Endothelial cell of umbilical vein (primary cell): ENCODE measurements at regions not wholly inside any gene's neighbourhood (a gene's known extent, or its start where the extent isn't known, plus 50 kb on each side); places are given as distances from the start of the nearest gene placed in this dataset.

Experiments used
- EZH2 ChIP-seq: IDR thresholded peaks from 2 replicates; pipeline ENCODE4 v1.6.1; 2012; ENCODE audit warnings: borderline replicate concordance, low read depth, mild to moderate bottlenecking, moderate library complexity, low read length, inconsistent platforms; ENCODE audit not compliant: severe bottlenecking
- FOS ChIP-seq: IDR thresholded peaks from 2 replicates; pipeline ENCODE4 v1.6.1; 2011; ENCODE audit warnings: mild to moderate bottlenecking, low read length, moderate library complexity, borderline replicate concordance; ENCODE audit not compliant: insufficient read depth
- GATA2 ChIP-seq: IDR thresholded peaks from 2 replicates; pipeline ENCODE4 v1.7.0; 2011; ENCODE audit warnings: low read depth, mild to moderate bottlenecking, moderate library complexity, mixed read lengths, low read length; ENCODE audit not compliant: insufficient read length, insufficient read depth
- JUN ChIP-seq: IDR thresholded peaks from 2 replicates; pipeline ENCODE4 v1.6.1; 2011; ENCODE audit warnings: borderline replicate concordance, low read depth; ENCODE audit not compliant: insufficient read length, insufficient read depth
- MYC ChIP-seq: IDR thresholded peaks from one replicate; pipeline ENCODE4 v1.6.1; 2011; ENCODE audit warnings: mild to moderate bottlenecking, low read depth, low read length
- POLR2A ChIP-seq: IDR thresholded peaks from 2 replicates; pipeline ENCODE4 v1.6.1; 2012; ENCODE audit warnings: low read depth, mild to moderate bottlenecking, control low read depth, low read length
- POLR2AphosphoS5 ChIP-seq: IDR thresholded peaks from 2 replicates; pipeline ENCODE4 v1.6.1; 2012; ENCODE audit warnings: low read depth, mild to moderate bottlenecking, control low read depth, low read length, moderate library complexity; ENCODE audit not compliant: insufficient read depth
- TF ChIP-seq, protein P1 (sequence below), 2 donors: IDR thresholded peaks; 1 replicate in 1 of 2; 2 replicates in 1 of 2; pipeline ENCODE4 v1.5.1; 2011; ENCODE audit warnings: low read length in 2 of 2, mild to moderate bottlenecking in 2 of 2, moderate library complexity in 2 of 2, control low read depth in 1 of 2, inconsistent platforms in 1 of 2, low read depth in 1 of 2; ENCODE audit not compliant: insufficient read depth in 1 of 2; ENCODE audit errors: extremely low read depth in 1 of 2
- TF ChIP-seq, protein P2 (sequence below): IDR thresholded peaks from 2 replicates; pipeline ENCODE4 v1.6.1; 2011; ENCODE audit not compliant: insufficient read depth, insufficient read length

GRCh38 chr7:125828153-125828700 is 898.6 kb upstream of the POT1 start:
- TF ChIP-seq, protein P1, sequence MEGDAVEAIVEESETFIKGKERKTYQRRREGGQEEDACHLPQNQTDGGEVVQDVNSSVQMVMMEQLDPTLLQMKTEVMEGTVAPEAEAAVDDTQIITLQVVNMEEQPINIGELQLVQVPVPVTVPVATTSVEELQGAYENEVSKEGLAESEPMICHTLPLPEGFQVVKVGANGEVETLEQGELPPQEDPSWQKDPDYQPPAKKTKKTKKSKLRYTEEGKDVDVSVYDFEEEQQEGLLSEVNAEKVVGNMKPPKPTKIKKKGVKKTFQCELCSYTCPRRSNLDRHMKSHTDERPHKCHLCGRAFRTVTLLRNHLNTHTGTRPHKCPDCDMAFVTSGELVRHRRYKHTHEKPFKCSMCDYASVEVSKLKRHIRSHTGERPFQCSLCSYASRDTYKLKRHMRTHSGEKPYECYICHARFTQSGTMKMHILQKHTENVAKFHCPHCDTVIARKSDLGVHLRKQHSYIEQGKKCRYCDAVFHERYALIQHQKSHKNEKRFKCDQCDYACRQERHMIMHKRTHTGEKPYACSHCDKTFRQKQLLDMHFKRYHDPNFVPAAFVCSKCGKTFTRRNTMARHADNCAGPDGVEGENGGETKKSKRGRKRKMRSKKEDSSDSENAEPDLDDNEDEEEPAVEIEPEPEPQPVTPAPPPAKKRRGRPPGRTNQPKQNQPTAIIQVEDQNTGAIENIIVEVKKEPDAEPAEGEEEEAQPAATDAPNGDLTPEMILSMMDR (IDR thresholded peaks at IDR 0.05; ENCODE audit: extremely low read depth in 1 of 2, insufficient read depth in 1 of 2, low read depth in 1 of 2, low read length in 2 of 2): no peak
- TF ChIP-seq POLR2AphosphoS5 (no peak), MYC (no peak), FOS (no peak), POLR2A (no peak), EZH2 (no peak), GATA2 (no peak), JUN (no peak)
- TF ChIP-seq, protein P2, sequence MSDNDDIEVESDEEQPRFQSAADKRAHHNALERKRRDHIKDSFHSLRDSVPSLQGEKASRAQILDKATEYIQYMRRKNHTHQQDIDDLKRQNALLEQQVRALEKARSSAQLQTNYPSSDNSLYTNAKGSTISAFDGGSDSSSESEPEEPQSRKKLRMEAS: no peak
